Glutamatergic neuron (in vitro differentiated cells): ENCODE measurements at regions not wholly inside any gene's neighbourhood (a gene's known extent, or its start where the extent isn't known, plus 50 kb on each side); places are given as distances from the start of the nearest gene placed in this dataset.

Experiments used
- DNase-seq: peaks from one replicate; pipeline ENCODE4 v3.0.0; 2022
- H3K27ac Mint-ChIP-seq: one replicate; pipeline ENCODE4 v1.8.0; 2020; ENCODE audit warnings: mild to moderate bottlenecking, mixed read lengths, inconsistent platforms; ENCODE audit not compliant: unreplicated experiment
- H3K27me3 Mint-ChIP-seq: one replicate; pipeline ENCODE4 v1.8.0; 2020; ENCODE audit warnings: mild to moderate bottlenecking, moderate library complexity, mixed read lengths, inconsistent platforms; ENCODE audit not compliant: unreplicated experiment
- H3K36me3 Mint-ChIP-seq: one replicate; pipeline ENCODE4 v1.8.0; 2020; ENCODE audit warnings: mild to moderate bottlenecking, mixed read lengths, inconsistent platforms; ENCODE audit not compliant: unreplicated experiment
- H3K4me1 Mint-ChIP-seq: one replicate; pipeline ENCODE4 v1.8.0; 2020; ENCODE audit warnings: mild to moderate bottlenecking, low read depth, mixed read lengths, inconsistent platforms; ENCODE audit not compliant: unreplicated experiment
- H3K4me3 Mint-ChIP-seq: one replicate; pipeline ENCODE4 v1.8.0; 2020; ENCODE audit warnings: mild to moderate bottlenecking, mixed read lengths, inconsistent platforms; ENCODE audit not compliant: unreplicated experiment
- H3K9me3 Mint-ChIP-seq: one replicate; pipeline ENCODE4 v1.8.0; 2020; ENCODE audit warnings: mild to moderate bottlenecking, moderate library complexity, mixed read lengths, inconsistent platforms; ENCODE audit not compliant: unreplicated experiment
- TF ChIP-seq, protein P1 (sequence below): fragments of 200-600 bp; sonication (generic); IDR thresholded peaks from one replicate; pipeline ENCODE4 v1.5.0; 2021; ENCODE audit not compliant: partially characterized antibody, unreplicated experiment

DNA sequence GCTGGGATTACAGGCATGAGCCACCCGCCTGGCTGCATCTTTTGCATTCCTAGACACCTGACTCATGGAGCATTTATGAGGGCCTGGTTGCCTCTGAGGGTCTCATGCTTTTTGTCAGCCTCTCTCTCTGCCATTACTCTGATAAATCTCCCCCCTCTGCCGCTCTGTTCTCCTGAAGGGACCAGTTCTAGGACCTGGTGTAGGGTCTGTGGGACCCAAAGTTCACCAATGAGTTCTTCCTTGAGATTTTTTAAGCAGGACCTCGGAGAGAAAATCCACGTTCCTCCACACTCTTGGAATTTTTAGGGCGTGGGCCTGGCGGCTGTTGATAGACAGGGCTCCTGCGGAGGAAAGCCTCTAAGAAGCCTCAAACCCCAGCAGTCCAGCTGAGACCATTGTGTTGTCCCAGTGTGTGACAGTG, 91.9 kb upstream of the ERRFI1 start:
- Mint-ChIP-seq H3K4me1 (peaks cover 33% of the 10 kb centered on the region), H3K9me3 (peaks cover 17% of the 10 kb centered on the region), H3K36me3 (no peaks in the 10 kb centered on the region), H3K27me3 (peaks cover 11% of the 10 kb centered on the region), H3K27ac (peak overlapping the region; percentile 76), H3K4me3 (peak overlapping the region; percentile 52)
- TF ChIP-seq, protein P1, sequence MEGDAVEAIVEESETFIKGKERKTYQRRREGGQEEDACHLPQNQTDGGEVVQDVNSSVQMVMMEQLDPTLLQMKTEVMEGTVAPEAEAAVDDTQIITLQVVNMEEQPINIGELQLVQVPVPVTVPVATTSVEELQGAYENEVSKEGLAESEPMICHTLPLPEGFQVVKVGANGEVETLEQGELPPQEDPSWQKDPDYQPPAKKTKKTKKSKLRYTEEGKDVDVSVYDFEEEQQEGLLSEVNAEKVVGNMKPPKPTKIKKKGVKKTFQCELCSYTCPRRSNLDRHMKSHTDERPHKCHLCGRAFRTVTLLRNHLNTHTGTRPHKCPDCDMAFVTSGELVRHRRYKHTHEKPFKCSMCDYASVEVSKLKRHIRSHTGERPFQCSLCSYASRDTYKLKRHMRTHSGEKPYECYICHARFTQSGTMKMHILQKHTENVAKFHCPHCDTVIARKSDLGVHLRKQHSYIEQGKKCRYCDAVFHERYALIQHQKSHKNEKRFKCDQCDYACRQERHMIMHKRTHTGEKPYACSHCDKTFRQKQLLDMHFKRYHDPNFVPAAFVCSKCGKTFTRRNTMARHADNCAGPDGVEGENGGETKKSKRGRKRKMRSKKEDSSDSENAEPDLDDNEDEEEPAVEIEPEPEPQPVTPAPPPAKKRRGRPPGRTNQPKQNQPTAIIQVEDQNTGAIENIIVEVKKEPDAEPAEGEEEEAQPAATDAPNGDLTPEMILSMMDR = no peak
- no peak for DNase-seq

DNA sequence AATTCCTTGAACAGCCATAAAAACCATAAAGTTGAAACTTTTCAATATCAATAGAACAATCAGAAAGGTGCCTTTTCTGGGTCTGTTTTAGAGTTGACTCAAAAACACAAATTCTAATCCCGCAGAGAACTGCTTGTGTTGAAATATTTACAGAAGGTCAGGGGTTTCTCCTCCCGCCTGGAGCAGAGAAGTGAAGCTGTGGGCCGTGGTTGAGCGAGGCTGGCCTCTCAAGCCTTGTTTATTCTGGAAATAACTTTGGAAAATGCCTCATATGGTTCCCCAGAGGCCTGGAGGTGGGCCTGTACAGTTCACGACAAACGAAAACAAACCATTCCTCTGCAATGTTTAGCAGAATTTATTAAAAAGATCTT, 90.8 kb upstream of the ERRFI1 start:
- Mint-ChIP-seq H3K27me3 (peaks cover 11% of the 10 kb centered on the region), H3K9me3 (peaks cover 17% of the 10 kb centered on the region), H3K4me3 (no peak overlapping the region), H3K27ac (no peak overlapping the region), H3K4me1 (peaks cover 36% of the 10 kb centered on the region), H3K36me3 (no peaks in the 10 kb centered on the region)
- TF ChIP-seq, protein P1 = no peak
- DNase-seq = no peak

DNA sequence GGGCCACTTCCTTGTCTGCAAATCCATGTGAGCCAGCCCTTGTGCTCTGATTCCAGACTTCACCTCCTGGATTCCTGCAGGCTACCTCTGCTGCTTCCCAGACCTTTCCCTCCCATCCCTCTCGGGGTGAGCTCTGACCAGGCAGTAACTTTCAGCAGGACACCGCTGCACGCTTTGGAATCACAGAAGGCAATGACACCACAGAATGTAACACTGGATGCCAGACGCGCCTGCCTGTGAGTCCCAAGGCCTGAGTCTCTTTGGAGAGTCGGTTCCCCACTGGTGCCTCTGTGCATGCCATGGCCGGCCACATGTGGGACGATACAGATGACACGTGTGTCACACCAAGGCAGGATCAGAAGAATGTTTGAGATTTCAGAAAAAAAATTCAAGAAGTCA, 89.7 kb upstream of the ERRFI1 start:
- DNase-seq = no peak
- Mint-ChIP-seq H3K9me3 (peaks cover 17% of the 10 kb centered on the region), H3K36me3 (no peaks in the 10 kb centered on the region), H3K4me3 (peak overlapping the region; percentile 67), H3K4me1 (peaks cover 36% of the 10 kb centered on the region), H3K27ac (no peak overlapping the region), H3K27me3 (peaks cover 11% of the 10 kb centered on the region)
- TF ChIP-seq, protein P1 = no peak

DNA sequence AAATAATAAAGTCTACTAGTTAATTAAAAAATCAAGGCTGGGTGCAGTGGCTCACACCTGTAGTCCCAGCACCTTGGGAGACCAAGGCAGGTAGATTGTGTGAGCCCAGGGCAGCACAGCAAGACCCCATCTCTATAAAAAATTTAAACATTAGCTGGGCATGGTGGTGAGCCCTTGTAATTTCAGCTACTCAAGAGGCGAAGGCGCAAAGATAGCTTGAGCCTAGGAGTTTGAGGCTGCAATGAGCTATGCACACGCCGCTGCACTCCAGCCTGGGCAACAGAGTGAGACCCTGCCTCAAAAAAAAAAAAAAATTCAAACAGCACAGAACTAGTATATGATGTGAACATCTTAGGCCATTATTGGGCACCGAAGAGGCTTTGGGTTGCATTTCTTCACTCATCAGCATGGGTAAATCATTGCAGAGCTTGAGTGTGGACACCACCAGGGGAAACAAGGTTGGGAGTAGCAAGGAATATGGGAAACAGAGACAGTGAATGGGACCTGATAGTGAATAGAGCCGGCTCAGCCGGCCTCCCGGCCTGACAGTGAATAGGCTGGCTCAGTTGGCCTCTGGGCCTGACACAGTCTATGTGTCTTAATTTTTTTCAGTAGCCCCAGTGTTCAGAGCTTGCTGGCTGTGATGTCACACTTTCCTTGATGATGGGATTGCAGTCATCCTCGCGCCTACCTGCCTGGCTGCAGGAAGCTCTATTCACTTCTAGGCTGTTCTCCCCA, 89.1 kb upstream of the ERRFI1 start:
- no peaks in the 10 kb centered on the region for H3K36me3 Mint-ChIP-seq

More for the DNA sequence above, 89.1 kb upstream of the ERRFI1 start:
- no peak for DNase-seq
- Mint-ChIP-seq H3K9me3 (peaks cover 17% of the 10 kb centered on the region), H3K4me3 (no peak overlapping the region), H3K4me1 (peaks cover 36% of the 10 kb centered on the region), H3K27me3 (peaks cover 11% of the 10 kb centered on the region), H3K27ac (no peak overlapping the region)
- TF ChIP-seq, protein P1 = no peak
